ENCODE measurements at regions not wholly inside any gene's neighbourhood (a gene's known extent, or its start where the extent isn't known, plus 50 kb on each side); places are given as distances from the start of the nearest gene placed in this dataset.

GRCh38 chr1:75083848-75084514 is 50.2 kb upstream of the LHX8 start:
- no peak for DNase-seq

All from NCI-H446 treated with DMSO at 0.1 percent for 48 hours (cell line).